ENCODE measurements at regions not wholly inside any gene's neighbourhood (a gene's known extent, or its start where the extent isn't known, plus 50 kb on each side); places are given as distances from the start of the nearest gene placed in this dataset.

DNA sequence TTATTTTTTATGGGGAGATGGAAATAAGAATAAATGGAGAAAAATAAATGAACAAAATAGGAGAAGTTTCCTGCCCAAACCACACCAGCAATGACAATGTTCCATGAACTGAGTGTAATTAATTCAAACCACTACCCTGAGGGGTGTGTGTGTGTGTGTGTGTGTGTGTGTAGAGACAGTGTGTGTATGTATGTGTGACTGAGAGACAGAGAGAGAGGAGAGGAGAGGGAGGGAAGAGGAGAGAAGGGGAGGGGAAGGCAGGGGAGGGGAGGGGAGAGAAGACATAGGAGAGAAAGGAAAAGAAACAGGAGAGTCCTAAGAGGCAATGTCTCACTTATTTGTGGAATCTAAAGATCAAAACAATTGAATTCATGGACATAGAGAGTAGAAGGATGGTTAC, 65.0 kb upstream of the POU2AF1 start:
- no peaks in the 10 kb centered on the region for H3K4me1 ChIP-seq (ENCODE audit: insufficient read depth, poor library complexity, severe bottlenecking)

GRCh38 chr11:111443640-111444039, 64.6 kb upstream of the POU2AF1 start:
- Histone ChIP-seq H3K36me3 (ENCODE audit: low read depth) (no peaks in the 10 kb centered on the region), H3K27me3 (ENCODE audit: insufficient read depth, poor library complexity, severe bottlenecking) (no peaks in the 10 kb centered on the region), H3K27ac (ENCODE audit: poor library complexity, severe bottlenecking) (no peak overlapping the region), H3K4me1 (ENCODE audit: insufficient read depth, poor library complexity, severe bottlenecking) (no peaks in the 10 kb centered on the region), H3K4me3 (ENCODE audit: severe bottlenecking) (no peak overlapping the region), H3K9me3 (ENCODE audit: severe bottlenecking) (no peaks in the 10 kb centered on the region)
- no peak for DNase-seq (ENCODE audit: low spot score)
- TF ChIP-seq, protein P1, sequence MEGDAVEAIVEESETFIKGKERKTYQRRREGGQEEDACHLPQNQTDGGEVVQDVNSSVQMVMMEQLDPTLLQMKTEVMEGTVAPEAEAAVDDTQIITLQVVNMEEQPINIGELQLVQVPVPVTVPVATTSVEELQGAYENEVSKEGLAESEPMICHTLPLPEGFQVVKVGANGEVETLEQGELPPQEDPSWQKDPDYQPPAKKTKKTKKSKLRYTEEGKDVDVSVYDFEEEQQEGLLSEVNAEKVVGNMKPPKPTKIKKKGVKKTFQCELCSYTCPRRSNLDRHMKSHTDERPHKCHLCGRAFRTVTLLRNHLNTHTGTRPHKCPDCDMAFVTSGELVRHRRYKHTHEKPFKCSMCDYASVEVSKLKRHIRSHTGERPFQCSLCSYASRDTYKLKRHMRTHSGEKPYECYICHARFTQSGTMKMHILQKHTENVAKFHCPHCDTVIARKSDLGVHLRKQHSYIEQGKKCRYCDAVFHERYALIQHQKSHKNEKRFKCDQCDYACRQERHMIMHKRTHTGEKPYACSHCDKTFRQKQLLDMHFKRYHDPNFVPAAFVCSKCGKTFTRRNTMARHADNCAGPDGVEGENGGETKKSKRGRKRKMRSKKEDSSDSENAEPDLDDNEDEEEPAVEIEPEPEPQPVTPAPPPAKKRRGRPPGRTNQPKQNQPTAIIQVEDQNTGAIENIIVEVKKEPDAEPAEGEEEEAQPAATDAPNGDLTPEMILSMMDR (IDR thresholded peaks at IDR 0.05; ENCODE audit: poor library complexity, severe bottlenecking): no peak
- ATAC-seq (ENCODE audit: low read depth): no peak

More for the DNA sequence above, 65.0 kb upstream of the POU2AF1 start:
- no peaks in the 10 kb centered on the region for H3K27me3 ChIP-seq (ENCODE audit: insufficient read depth, poor library complexity, severe bottlenecking)
- no peak overlapping the region for H3K27ac ChIP-seq (ENCODE audit: poor library complexity, severe bottlenecking)
- DNase-seq (ENCODE audit: low spot score): no peak
- no peaks in the 10 kb centered on the region for H3K9me3 ChIP-seq (ENCODE audit: severe bottlenecking)
- no peak overlapping the region for H3K4me3 ChIP-seq (ENCODE audit: severe bottlenecking)
- no peak for ATAC-seq (ENCODE audit: low read depth)
- TF ChIP-seq, protein P1 (IDR thresholded peaks at IDR 0.05; ENCODE audit: poor library complexity, severe bottlenecking): no peak
- no peaks in the 10 kb centered on the region for H3K36me3 ChIP-seq (ENCODE audit: low read depth)

- H3K36me3 ChIP-seq (ENCODE audit: low read depth): no peaks in the 10 kb centered on the region
- ATAC-seq (ENCODE audit: low read depth) (no peak), DNase-seq (ENCODE audit: low spot score) (no peak)
- no peaks in the 10 kb centered on the region for H3K4me1 ChIP-seq (ENCODE audit: insufficient read depth, poor library complexity, severe bottlenecking)
- H3K27me3 ChIP-seq (ENCODE audit: insufficient read depth, poor library complexity, severe bottlenecking): no peaks in the 10 kb centered on the region
- H3K9me3 ChIP-seq (ENCODE audit: severe bottlenecking): no peaks in the 10 kb centered on the region
- TF ChIP-seq, protein P1 (IDR thresholded peaks at IDR 0.05; ENCODE audit: poor library complexity, severe bottlenecking): no peak
- no peak overlapping the region for H3K27ac ChIP-seq (ENCODE audit: poor library complexity, severe bottlenecking)
- no peak overlapping the region for H3K4me3 ChIP-seq (ENCODE audit: severe bottlenecking)
Measured at GRCh38 chr11:111443032-111443431, 64.0 kb upstream of the POU2AF1 start.

- 0 out of 3 replicates have a peak, but pooled peaks have one; percentile 18 for ATAC-seq (ENCODE audit: low read depth)
- no peak overlapping the region for H3K27ac ChIP-seq (ENCODE audit: poor library complexity, severe bottlenecking)
- no peak for DNase-seq (ENCODE audit: low spot score)
- no peak overlapping the region for H3K4me3 ChIP-seq (ENCODE audit: severe bottlenecking)
- H3K36me3 ChIP-seq (ENCODE audit: low read depth): no peaks in the 10 kb centered on the region
- no peaks in the 10 kb centered on the region for H3K27me3 ChIP-seq (ENCODE audit: insufficient read depth, poor library complexity, severe bottlenecking)
- H3K4me1 ChIP-seq (ENCODE audit: insufficient read depth, poor library complexity, severe bottlenecking): no peaks in the 10 kb centered on the region
- H3K9me3 ChIP-seq (ENCODE audit: severe bottlenecking): no peaks in the 10 kb centered on the region
- TF ChIP-seq, protein P1 (IDR thresholded peaks at IDR 0.05; ENCODE audit: poor library complexity, severe bottlenecking): no peak
Measured at GRCh38 chr11:111441443-111441842, 62.4 kb upstream of the POU2AF1 start.

- H3K9me3 ChIP-seq (ENCODE audit: severe bottlenecking): no peaks in the 10 kb centered on the region
Measured at GRCh38 chr11:111440416-111441205, 61.5 kb upstream of the POU2AF1 start.

More at GRCh38 chr11:111440416-111441205, 61.5 kb upstream of the POU2AF1 start:
- Histone ChIP-seq H3K27ac (ENCODE audit: poor library complexity, severe bottlenecking) (no peak overlapping the region), H3K4me1 (ENCODE audit: insufficient read depth, poor library complexity, severe bottlenecking) (no peaks in the 10 kb centered on the region), H3K27me3 (ENCODE audit: insufficient read depth, poor library complexity, severe bottlenecking) (no peaks in the 10 kb centered on the region), H3K4me3 (ENCODE audit: severe bottlenecking) (no peak overlapping the region), H3K36me3 (ENCODE audit: low read depth) (no peaks in the 10 kb centered on the region)
- no peak for ATAC-seq (ENCODE audit: low read depth)
- DNase-seq (ENCODE audit: low spot score): no peak
- TF ChIP-seq, protein P1 (IDR thresholded peaks at IDR 0.05; ENCODE audit: poor library complexity, severe bottlenecking): no peak
